K562 (cell line): ENCODE measurements at regions not wholly inside any gene's neighbourhood (a gene's known extent, or its start where the extent isn't known, plus 50 kb on each side); places are given as distances from the start of the nearest gene placed in this dataset.

ENCODE experiments used
- ATAC-seq: fragments of 200-7000 bp; cut with Tn5 transposase; 3 replicates; pipeline ENCODE4 v1.9.1; 2020; ENCODE audit warnings: moderate library complexity
- BruUV-seq: library from RNA; stranded (reverse); fragments of 400-500 nt; replicated peaks from 2 replicates; lab custom pipeline; 2021; lab: Mats Ljungman, UMichigan
- CTCF ChIA-PET: fragments of 300-600 bp; formaldehyde crosslinking; extraction: SDS; loops from one replicate; lab custom pipeline; 2021; ENCODE audit warnings: low intra/inter-chr PET ratio; lab: Yijun Ruan, JAX
- POLR2A ChIA-PET: fragments of 300-600, 350-650 bp; sonication (Branson Sonifier 250); formaldehyde crosslinking; extraction: SDS; loops from one replicate; lab custom pipeline; 2021; ENCODE audit warnings: antibody characterized with exemption, inconsistent platforms; lab: Yijun Ruan, JAX
- DNase-seq, 4 experiments: peaks; one replicate each; pipeline versions ENCODE4 v3.0.0 to v3.0.0-alpha.2; 2011 to 2018; ENCODE audit warnings: low spot score in 3 of 4, mixed read lengths in 3 of 4; ENCODE audit errors: extremely low read depth in 1 of 4
- FAIRE-seq: peaks from 2 replicates; lab custom pipeline; 2011; peaks lifted over from hg19 to GRCh38; lab: Jason Lieb, UNC
- H2AFZ ChIP-seq: 2 replicates; pipeline ENCODE4 v1.6.0; 2011; ENCODE audit warnings: low read depth, low read length, control low read depth, inconsistent platforms
- H3K27ac ChIP-seq: fragments of 200-600 bp; 3 replicates; pipeline ENCODE4 v1.8.0; 2011; ENCODE audit warnings: low read depth, mild to moderate bottlenecking, control low read depth, inconsistent platforms, low read length, moderate library complexity, mixed read lengths; ENCODE audit errors: extremely low read depth
- H3K27me3 ChIP-seq, 2 experiments: fragments of 300-600 bp in 1 of 2; 2 replicates in 1 of 2; 3 replicates in 1 of 2; pipeline versions ENCODE4 v1.6.0 to v1.8.0; 2011; ENCODE audit warnings: inconsistent platforms in 2 of 2, low read length in 2 of 2, mild to moderate bottlenecking in 1 of 2, mixed read lengths in 1 of 2, moderate library complexity in 1 of 2; ENCODE audit not compliant: control insufficient read depth in 2 of 2, insufficient read depth in 2 of 2
- H3K36me3 ChIP-seq: fragments of 300-600 bp; 3 replicates; pipeline ENCODE4 v1.8.0; 2011; ENCODE audit warnings: mild to moderate bottlenecking, low read length, inconsistent platforms; ENCODE audit not compliant: control insufficient read depth, insufficient read depth
- H3K4me1 ChIP-seq, 2 experiments: fragments of 200-600 bp in 1 of 2; replicated peaks in 1 of 2; 2 replicates in 1 of 2; 3 replicates in 1 of 2; pipeline versions ENCODE4 v1.5.1 to v1.8.0; 2011; ENCODE audit warnings: inconsistent platforms in 2 of 2, low read length in 2 of 2, mild to moderate bottlenecking in 1 of 2, mixed read lengths in 1 of 2, moderate library complexity in 1 of 2; ENCODE audit not compliant: control insufficient read depth in 2 of 2, insufficient read depth in 2 of 2
- H3K4me2 ChIP-seq: 2 replicates; pipeline ENCODE4 v1.6.1; 2011; ENCODE audit warnings: low read length, control low read depth, inconsistent platforms, mixed read lengths; ENCODE audit not compliant: insufficient read depth
- H3K4me3 ChIP-seq: fragments of 200-600 bp; sonication (generic), shearing (Covaris generic); 2 replicates; pipeline ENCODE4 v1.5.1; 2016; ENCODE audit warnings: control low read depth, inconsistent platforms
- H3K79me2 ChIP-seq: fragments of 200-600 bp; 3 replicates; pipeline ENCODE4 v1.8.0; 2011; ENCODE audit warnings: low read length, inconsistent platforms; ENCODE audit not compliant: control insufficient read depth, insufficient read depth
- H3K9ac ChIP-seq, 2 experiments: 2 replicates each; pipeline versions ENCODE4 v1.6.0 to v1.6.1; 2011; ENCODE audit warnings: low read depth in 2 of 2, low read length in 2 of 2, control low read depth in 1 of 2, inconsistent platforms in 1 of 2, mild to moderate bottlenecking in 1 of 2, mixed read lengths in 1 of 2; ENCODE audit not compliant: insufficient read depth in 1 of 2
- H3K9me1 ChIP-seq: one replicate; pipeline ENCODE4 v1.6.0; 2011; ENCODE audit warnings: inconsistent platforms, mild to moderate bottlenecking, low read length, moderate library complexity; ENCODE audit not compliant: control insufficient read depth, insufficient read depth
- H3K9me3 ChIP-seq: replicated peaks from 2 replicates; pipeline ENCODE4 v1.5.1; 2011; ENCODE audit warnings: low read depth, low read length, inconsistent platforms; ENCODE audit not compliant: control insufficient read depth, insufficient read depth
- H4K20me1 ChIP-seq: replicated peaks from 2 replicates; pipeline ENCODE4 v1.6.1; 2011; ENCODE audit warnings: low read length, inconsistent platforms, mixed read lengths; ENCODE audit not compliant: control insufficient read depth, insufficient read depth
- CBX3 ChIP-seq, 2 experiments: IDR thresholded peaks; 1 replicate in 1 of 2; 2 replicates in 1 of 2; pipeline ENCODE4 v1.6.1; 2012; ENCODE audit warnings: inconsistent platforms in 2 of 2, low read length in 2 of 2, borderline replicate concordance in 1 of 2, control low read depth in 1 of 2
- CREBBP ChIP-seq: IDR thresholded peaks from one replicate; pipeline ENCODE4 v1.6.1; 2012; ENCODE audit warnings: low read depth, mild to moderate bottlenecking, control low read depth, inconsistent platforms, low read length
- EHMT2 ChIP-seq: fragments of 450-650 bp; IDR thresholded peaks from 2 replicates; pipeline ENCODE4 v1.6.1; 2018; ENCODE audit warnings: antibody characterized with exemption
- HDAC8 ChIP-seq: fragments of 450-650 bp; IDR thresholded peaks from 2 replicates; pipeline ENCODE4 v1.6.1; 2016; ENCODE audit warnings: mild to moderate bottlenecking, missing genetic modification characterization, moderate library complexity, missing compliant biosample characterization
- KDM5B ChIP-seq: fragments of 200-600 bp; sonication (generic); IDR thresholded peaks from 2 replicates; pipeline ENCODE4 v1.6.1; 2012; ENCODE audit warnings: low read depth, mild to moderate bottlenecking, moderate library complexity, low read length, control low read depth, inconsistent platforms; ENCODE audit not compliant: insufficient replicate concordance
- MCM2 ChIP-seq: fragments of 450-650 bp; IDR thresholded peaks from 2 replicates; pipeline ENCODE4 v1.6.1; 2017; ENCODE audit warnings: low read depth, mild to moderate bottlenecking
- RBM25 ChIP-seq: fragments of 200-400 bp; formaldehyde crosslinking; IDR thresholded peaks from 2 replicates; pipeline ENCODE4 v1.6.1; 2018; ENCODE audit warnings: low read length, low read depth, moderate library complexity; ENCODE audit not compliant: severe bottlenecking
- RBM34 ChIP-seq: fragments of 200-400 bp; formaldehyde crosslinking; IDR thresholded peaks from 2 replicates; pipeline ENCODE4 v1.6.1; 2018; ENCODE audit warnings: low read length, borderline replicate concordance; ENCODE audit not compliant: insufficient read depth
- SMAD1 ChIP-seq: fragments of 150-350 bp; IDR thresholded peaks from 2 replicates; pipeline ENCODE4 v1.6.1; 2014; ENCODE audit warnings: low read length, low read depth; ENCODE audit not compliant: partially characterized antibody
- TBP ChIP-seq: optimal IDR thresholded peaks from 2 replicates; pipeline ENCODE3; 2011; ENCODE audit warnings: low read depth, low read length, improper control_type of control experiment
- ZFP36 ChIP-seq: fragments of 150-350 bp; IDR thresholded peaks from 2 replicates; pipeline ENCODE4 v1.6.1; 2018; ENCODE audit warnings: low read length, low read depth; ENCODE audit not compliant: partially characterized antibody
- ZNF224 ChIP-seq: sonication (generic); formaldehyde crosslinking; IDR thresholded peaks from 2 replicates; pipeline ENCODE4 v1.8.0; 2022; ENCODE audit warnings: mild to moderate bottlenecking, missing genetic modification reagents
- ZNF778 ChIP-seq: fragments of 450-650 bp; formaldehyde crosslinking; IDR thresholded peaks from 2 replicates; pipeline ENCODE4 v1.4.0; 2020; ENCODE audit warnings: mild to moderate bottlenecking, moderate library complexity
- in situ Hi-C: fragments of 300-500 bp; cut with MboI; formaldehyde crosslinking; loops from 4 replicates; pipeline ENCODE4 v1.15.0; 2018; ENCODE audit warnings: inconsistent platforms, mixed read lengths
- intact Hi-C: fragments of 100-400 bp; cut with micrococcal nuclease; formaldehyde crosslinking; loops from 2 replicates; pipeline ENCODE4 v1.14.2; 2022

DNA sequence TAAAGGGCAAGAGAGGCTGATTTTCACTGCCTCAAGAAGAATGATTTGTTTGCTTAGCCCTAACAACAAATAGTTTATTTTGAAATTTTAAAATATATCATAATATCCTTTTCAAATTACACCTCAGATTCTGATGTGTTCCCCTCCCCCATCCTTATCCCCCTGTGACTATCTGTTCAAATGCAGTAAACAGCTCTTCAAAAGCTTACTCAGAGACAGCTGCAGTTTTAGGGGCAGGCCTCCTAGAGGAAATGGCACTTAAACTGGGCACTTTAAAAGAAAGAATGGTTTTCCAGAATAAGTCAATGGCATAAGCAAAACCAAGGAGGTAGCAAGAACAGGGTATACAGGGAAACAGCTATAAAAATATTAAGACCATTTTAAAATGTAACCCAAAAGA lies 118.6 kb upstream of the UST start:
- in situ Hi-C loops (no loop called here), intact Hi-C loops (no loop called here)
- POLR2A ChIA-PET: no interaction called here
- no peak overlapping the region for H3K27ac ChIP-seq
- TF ChIP-seq ZNF778: no peak
- no peak for TF ChIP-seq HDAC8 (tag)
- no peak for TF ChIP-seq RBM25
- TF ChIP-seq TBP: no peak
- no peak for TF ChIP-seq SMAD1
- no peak for TF ChIP-seq RBM34
- no peak for TF ChIP-seq EHMT2
- no peak for TF ChIP-seq CBX3 (IDR thresholded peaks at IDR 0.05; ENCODE audit: borderline replicate concordance in 1 of 2, low read length in 2 of 2)
- TF ChIP-seq KDM5B: no peak
- no peak for TF ChIP-seq ZNF224
- no peak for TF ChIP-seq MCM2
- no peak for TF ChIP-seq ZFP36
- TF ChIP-seq CREBBP: no peak
- CTCF ChIA-PET: no interaction called here
- H3K9ac ChIP-seq: no peak overlapping the region
- no peaks in the 10 kb centered on the region for H3K4me1 ChIP-seq
- no peak overlapping the region for H3K4me2 ChIP-seq
- no TSS peak for BruUV-seq
- DNase-seq (peak in 1 of 4 experiments; percentile 14), ATAC-seq (no peak), FAIRE-seq (no peak)
- H3K79me2 ChIP-seq: no peaks in the 10 kb centered on the region
- H3K36me3 ChIP-seq: no peaks in the 10 kb centered on the region
- no peaks in the 10 kb centered on the region for H3K9me3 ChIP-seq
- no peak overlapping the region for H2AFZ ChIP-seq
- H4K20me1 ChIP-seq: no peaks in the 10 kb centered on the region
- H3K4me3 ChIP-seq: no peak overlapping the region
- H3K27me3 ChIP-seq: peaks cover 0 to 5% of the 10 kb centered on the region in 2 experiments; a peak in 4 of 5 replicates
- H3K9me1 ChIP-seq: no peaks in the 10 kb centered on the region
